ENCODE measurements at regions not wholly inside any gene's neighbourhood (a gene's known extent, or its start where the extent isn't known, plus 50 kb on each side); places are given as distances from the start of the nearest gene placed in this dataset.

DNA sequence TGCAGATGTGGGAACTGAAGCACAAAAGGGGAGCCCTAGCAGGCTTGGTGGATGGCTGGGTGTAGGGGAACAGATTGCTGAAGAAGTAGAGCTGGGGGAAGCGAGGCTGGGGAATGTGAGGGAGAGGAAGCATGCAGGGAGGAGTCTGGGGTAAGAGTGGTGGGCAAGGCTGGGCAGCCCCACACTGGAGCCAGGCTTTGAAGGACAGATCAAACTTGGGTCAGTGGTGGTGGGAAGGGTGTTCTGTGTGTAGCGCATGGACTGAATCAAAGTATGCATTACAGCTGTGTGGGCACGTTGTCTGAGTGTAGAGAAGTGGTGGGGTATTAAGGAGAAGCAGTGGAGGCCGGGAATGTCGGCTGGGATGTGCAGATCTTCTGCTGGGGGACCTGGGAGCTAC is 116.0 kb downstream of the CYLD start:
- DNase-seq, result no peak
- H3K27ac Mint-ChIP-seq, result no peak overlapping the region
- no peaks in the 10 kb centered on the region for H3K4me1 Mint-ChIP-seq
- CTCF ChIA-PET, result no interaction called here
- no peaks in the 10 kb centered on the region for H3K9me3 Mint-ChIP-seq (ENCODE audit: low read depth)
- no peaks in the 10 kb centered on the region for H3K36me3 Mint-ChIP-seq
- peaks cover 7% of the 10 kb centered on the region for H3K27me3 Mint-ChIP-seq
- ATAC-seq, result no peak
- H3K4me3 Mint-ChIP-seq, result no peak overlapping the region

DNA sequence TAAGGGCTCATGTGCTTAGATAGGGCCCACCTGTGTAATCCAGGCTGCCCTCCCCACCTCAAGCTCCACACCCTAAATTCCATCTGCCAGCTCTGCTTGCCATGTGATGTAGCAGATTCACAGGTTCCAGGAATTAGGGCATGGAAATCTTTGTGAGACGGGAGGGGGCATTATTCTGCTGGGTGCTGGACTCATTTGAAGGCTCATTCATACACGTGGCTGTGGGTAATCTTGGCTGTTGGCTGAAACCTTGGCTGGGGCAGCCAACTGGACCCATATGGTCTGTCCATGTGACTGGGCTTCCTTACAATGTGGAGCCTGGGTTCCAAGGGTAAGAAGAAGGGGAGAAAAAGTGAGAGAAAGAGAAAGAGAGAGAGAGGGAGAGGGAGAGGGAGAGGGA is 115.1 kb downstream of the CYLD start:
- DNase-seq (no peak), ATAC-seq (no peak)
- H3K4me1 Mint-ChIP-seq, result no peaks in the 10 kb centered on the region
- CTCF ChIA-PET, result no interaction called here
- no peaks in the 10 kb centered on the region for H3K9me3 Mint-ChIP-seq (ENCODE audit: low read depth)
- peaks cover 12% of the 10 kb centered on the region for H3K27me3 Mint-ChIP-seq
- no peaks in the 10 kb centered on the region for H3K36me3 Mint-ChIP-seq
- H3K4me3 Mint-ChIP-seq, result no peak overlapping the region
- no peak overlapping the region for H3K27ac Mint-ChIP-seq

DNA sequence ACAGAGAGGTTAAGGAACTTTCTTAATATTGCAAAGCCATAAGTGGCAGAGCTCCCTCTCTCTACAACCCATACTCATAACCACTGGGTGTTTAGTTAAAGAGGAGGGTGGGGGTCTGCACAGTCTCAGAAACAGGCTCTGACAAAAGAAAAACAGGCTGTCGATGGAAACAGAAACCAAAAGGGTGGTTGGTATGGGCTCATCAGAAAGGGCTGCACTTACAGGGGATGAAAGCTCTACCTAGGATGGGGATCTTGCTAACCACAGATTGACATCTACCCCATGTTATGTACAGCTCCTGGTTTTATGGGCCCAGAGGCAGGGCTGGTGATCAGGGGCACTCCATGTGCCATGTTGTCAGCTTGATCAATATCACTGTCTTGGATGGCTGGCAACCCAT is 111.4 kb downstream of the CYLD start:
- DNase-seq (peak; percentile 15), ATAC-seq (no peak)
- H3K36me3 Mint-ChIP-seq, result no peaks in the 10 kb centered on the region
- CTCF ChIA-PET, result no interaction called here
- H3K4me1 Mint-ChIP-seq, result no peaks in the 10 kb centered on the region
- H3K27ac Mint-ChIP-seq, result no peak overlapping the region
- peaks cover 21% of the 10 kb centered on the region for H3K27me3 Mint-ChIP-seq
- no peak overlapping the region for H3K4me3 Mint-ChIP-seq
- H3K9me3 Mint-ChIP-seq (ENCODE audit: low read depth), result no peaks in the 10 kb centered on the region

All from activated CD8-positive, alpha-beta memory T cell treated with anti-CD3 and anti-CD28 coated beads, Interleukin-2, amount 10 ng/mL, durations not matched to agents 7 days and 5 days (primary cell).